ENCODE measurements at regions not wholly inside any gene's neighbourhood (a gene's known extent, or its start where the extent isn't known, plus 50 kb on each side); places are given as distances from the start of the nearest gene placed in this dataset.

DNA sequence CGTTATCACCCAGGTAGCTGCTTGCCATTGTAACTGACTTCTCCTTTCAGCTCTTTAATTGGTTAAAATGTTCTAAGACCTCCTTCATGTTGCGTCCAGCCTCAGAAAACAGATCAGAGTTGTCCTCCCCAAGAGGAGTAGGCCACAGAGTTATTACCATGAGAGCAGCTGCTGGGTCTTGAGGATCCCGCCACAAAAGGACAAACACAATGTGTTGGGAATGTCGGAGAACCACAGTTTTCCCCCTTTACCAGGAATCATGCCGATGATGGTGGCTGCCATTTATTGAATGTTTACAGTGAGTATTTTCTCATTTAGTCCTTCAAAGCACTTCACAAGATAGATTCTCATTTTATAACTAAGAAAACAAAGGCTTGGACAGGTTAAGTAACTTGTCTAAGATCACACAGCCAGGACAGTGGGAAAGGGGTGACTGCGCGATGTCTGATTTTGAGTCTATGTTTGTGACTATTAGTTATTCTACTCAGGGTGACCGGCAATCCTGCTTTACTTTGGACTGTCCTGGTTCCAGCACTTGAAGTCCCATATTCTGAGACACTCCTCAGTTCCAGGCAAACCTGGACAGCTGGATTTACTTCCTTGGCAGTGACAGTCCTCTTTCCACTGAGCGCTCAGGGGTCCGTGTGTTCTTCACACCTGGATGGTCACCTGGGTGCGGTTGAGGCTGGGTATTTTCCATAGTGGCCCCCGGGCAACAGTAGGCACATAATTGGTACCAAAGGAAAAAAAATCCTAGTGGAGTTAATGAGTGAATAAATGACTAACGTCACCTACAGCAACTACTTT lies 93.6 kb downstream of the LIPG start:
- intact Hi-C loops (cut with DNase I; ENCODE audit: low total_unique reads): no loop called here
- DNase-seq (ENCODE audit: low spot score in 2 of 2): no peak

GRCh38 chr18:49654347-49654746 lies 92.5 kb downstream of the LIPG start:
- TF ChIP-seq POLR2A (IDR thresholded peaks at IDR 0.05): no peak
- no peak for TF ChIP-seq CTCF (IDR thresholded peaks at IDR 0.05)
- TF ChIP-seq POLR2AphosphoS5 (IDR thresholded peaks at IDR 0.05): no peak
- intact Hi-C loops (cut with DNase I; ENCODE audit: low total_unique reads): no loop called here
- DNase-seq (ENCODE audit: low spot score in 2 of 2): no peak

More for the DNA sequence above, 93.6 kb downstream of the LIPG start:
- Histone ChIP-seq H3K4me1 (no peaks in the 10 kb centered on the region), H3K4me3 (no peak overlapping the region), H3K36me3 (no peaks in the 10 kb centered on the region), H3K27ac (no peak overlapping the region), H3K27me3 (no peaks in the 10 kb centered on the region), H3K9me3 (no peaks in the 10 kb centered on the region)
- TF ChIP-seq CTCF (IDR thresholded peaks at IDR 0.05): no peak
- TF ChIP-seq POLR2AphosphoS5 (IDR thresholded peaks at IDR 0.05): no peak
- no peak for TF ChIP-seq POLR2A (IDR thresholded peaks at IDR 0.05)

GRCh38 chr18:49652881-49653724 lies 91.2 kb downstream of the LIPG start:
- Histone ChIP-seq H3K4me3 (peak overlapping the region in 1 of 3 donors; percentile 31), H3K9me3 (no peaks in the 10 kb centered on the region), H3K27ac (no peak overlapping the region), H3K4me1 (no peaks in the 10 kb centered on the region), H3K36me3 (no peaks in the 10 kb centered on the region), H3K27me3 (no peaks in the 10 kb centered on the region)
- TF ChIP-seq POLR2A (IDR thresholded peaks at IDR 0.05) (no peak), POLR2AphosphoS5 (IDR thresholded peaks at IDR 0.05) (no peak), CTCF (IDR thresholded peaks at IDR 0.05) (no peak)
- DNase-seq (ENCODE audit: low spot score in 2 of 2): no peak
- intact Hi-C loops (cut with DNase I; ENCODE audit: low total_unique reads): no loop called here

More at GRCh38 chr18:49654347-49654746, 92.5 kb downstream of the LIPG start:
- H3K4me3 ChIP-seq: no peak overlapping the region
- H3K4me1 ChIP-seq: no peaks in the 10 kb centered on the region
- no peaks in the 10 kb centered on the region for H3K9me3 ChIP-seq
- no peak overlapping the region for H3K27ac ChIP-seq
- H3K36me3 ChIP-seq: no peaks in the 10 kb centered on the region
- no peaks in the 10 kb centered on the region for H3K27me3 ChIP-seq

DNA sequence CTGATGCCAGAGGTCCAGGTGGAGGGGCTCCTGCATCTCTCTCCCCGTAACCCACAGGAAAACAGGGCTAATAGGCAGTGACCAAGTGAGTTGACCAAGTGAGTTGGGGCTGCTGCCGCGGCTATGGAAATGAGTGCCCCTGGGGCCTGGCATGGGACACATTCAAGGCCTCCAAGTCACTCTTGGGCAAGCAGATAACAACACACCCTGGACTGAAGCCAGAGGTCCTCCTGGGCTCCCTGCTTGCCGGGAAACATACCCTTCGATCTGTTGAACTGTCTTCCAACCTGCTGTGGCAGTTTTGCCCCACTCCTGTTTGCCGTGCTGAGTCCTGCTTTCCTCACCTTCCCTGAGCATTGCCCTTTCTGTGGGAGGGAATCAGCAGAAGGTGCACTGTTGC lies 89.2 kb downstream of the LIPG start:
- Histone ChIP-seq H3K4me3 (no peak overlapping the region), H3K27ac (no peak overlapping the region), H3K4me1 (no peaks in the 10 kb centered on the region), H3K9me3 (no peaks in the 10 kb centered on the region), H3K36me3 (no peaks in the 10 kb centered on the region), H3K27me3 (no peaks in the 10 kb centered on the region)
- TF ChIP-seq POLR2AphosphoS5 (IDR thresholded peaks at IDR 0.05) (no peak), CTCF (IDR thresholded peaks at IDR 0.05) (no peak), POLR2A (IDR thresholded peaks at IDR 0.05) (no peak)
- intact Hi-C loops (cut with DNase I; ENCODE audit: low total_unique reads): no loop called here
- no peak for DNase-seq (ENCODE audit: low spot score in 2 of 2)

DNA sequence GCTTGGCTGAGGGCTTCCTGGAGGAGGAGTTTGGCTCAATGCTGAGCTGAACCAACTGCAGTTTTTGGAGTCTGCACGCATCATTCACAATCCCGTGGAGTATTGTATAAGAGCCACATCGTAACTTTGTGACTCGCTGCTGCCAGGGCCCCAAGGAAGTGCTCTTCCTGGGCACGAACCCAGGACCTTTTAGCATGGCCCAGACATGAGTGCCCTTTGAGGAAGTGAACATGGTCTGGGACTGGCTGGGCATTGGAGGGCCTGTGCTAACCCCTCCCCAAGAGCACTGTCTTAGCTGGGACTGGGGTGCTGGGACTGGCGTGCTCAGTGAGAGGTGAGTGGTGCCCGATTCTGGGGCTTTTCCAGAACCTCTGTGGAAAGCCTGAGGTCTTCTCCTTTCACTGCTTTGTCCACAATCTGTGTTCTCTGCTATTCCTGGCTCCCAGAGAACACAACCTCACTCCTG lies 88.6 kb downstream of the LIPG start:
- Histone ChIP-seq H3K36me3 (no peaks in the 10 kb centered on the region), H3K4me1 (no peaks in the 10 kb centered on the region), H3K27ac (no peak overlapping the region), H3K4me3 (no peak overlapping the region), H3K27me3 (no peaks in the 10 kb centered on the region), H3K9me3 (no peaks in the 10 kb centered on the region)
- intact Hi-C loops (cut with DNase I; ENCODE audit: low total_unique reads): no loop called here
- TF ChIP-seq POLR2A (IDR thresholded peaks at IDR 0.05) (no peak), CTCF (IDR thresholded peaks at IDR 0.05) (no peak), POLR2AphosphoS5 (IDR thresholded peaks at IDR 0.05) (no peak)
- DNase-seq (ENCODE audit: low spot score in 2 of 2): no peak

Measured in breast epithelium (tissue), 4 donors.